GM13976 (cell line): ENCODE measurements at regions not wholly inside any gene's neighbourhood (a gene's known extent, or its start where the extent isn't known, plus 50 kb on each side); places are given as distances from the start of the nearest gene placed in this dataset.

Source experiments
- DNase-seq: peaks from one replicate; pipeline ENCODE4 v3.0.0; 2012; ENCODE audit warnings: low spot score
- CTCF ChIP-seq: IDR thresholded peaks from 2 replicates; pipeline ENCODE4 v1.5.1; 2012; ENCODE audit warnings: borderline replicate concordance, mild to moderate bottlenecking; ENCODE audit not compliant: insufficient read depth; ENCODE audit errors: extremely low read depth, missing control alignments, control extremely low read depth
- in situ Hi-C: fragments of 300-500 bp; cut with MboI; formaldehyde crosslinking; loops from one replicate; pipeline ENCODE4 v1.12.0; 2022; ENCODE audit warnings: low sequenced_read_pairs, mixed read lengths, inconsistent platforms; ENCODE audit not compliant: unreplicated experiment

DNA sequence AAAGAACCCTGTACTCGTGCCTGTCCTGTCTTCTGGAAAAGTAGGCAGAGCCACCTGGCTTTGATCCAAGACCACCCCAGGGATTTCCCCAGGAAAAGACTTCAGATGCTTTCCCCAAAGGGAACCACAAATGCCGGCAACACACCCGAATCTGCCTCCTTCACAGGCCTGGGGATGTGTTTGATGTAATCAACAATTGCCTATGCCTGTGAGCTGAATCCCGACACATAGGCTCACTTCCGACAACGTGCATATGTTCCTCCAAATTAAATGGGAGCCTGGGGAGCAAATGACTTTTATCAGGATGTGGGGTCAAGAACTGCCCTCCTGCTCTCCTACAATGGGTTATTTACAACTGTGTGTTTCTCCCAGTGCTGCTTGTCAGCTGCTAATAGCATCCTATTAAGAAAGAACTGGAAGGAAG lies 535.2 kb upstream of the CDH11 start:
- no peak for TF ChIP-seq CTCF
- in situ Hi-C loops, result no loop called here
- DNase-seq, result no peak

- no peak for TF ChIP-seq CTCF
- in situ Hi-C loops, result no loop called here
- DNase-seq, result no peak
These were observed 533.9 kb upstream of the CDH11 start for GRCh38 chr16:65655802-65656201.

DNA sequence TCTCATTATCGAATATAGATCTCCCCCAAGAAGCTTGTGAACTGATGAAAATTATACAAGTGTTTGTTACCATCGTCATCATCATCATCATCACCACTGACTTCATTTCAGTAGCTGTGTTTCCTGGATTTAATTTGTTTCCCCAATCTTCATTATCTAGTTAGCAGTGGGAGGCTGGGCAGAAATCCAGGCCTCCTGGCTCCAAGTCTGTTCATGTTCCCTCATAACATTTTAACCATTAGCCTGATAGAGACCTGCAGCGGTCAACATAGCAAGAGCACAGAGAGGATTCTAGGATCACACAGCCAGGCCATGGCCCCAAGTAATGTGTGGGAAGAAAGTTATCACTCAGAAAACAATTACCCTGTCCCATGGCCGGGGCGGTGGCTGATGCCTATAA lies 526.2 kb upstream of the CDH11 start:
- TF ChIP-seq CTCF, result no peak
- DNase-seq, result no peak
- in situ Hi-C loops, result no loop called here

DNA sequence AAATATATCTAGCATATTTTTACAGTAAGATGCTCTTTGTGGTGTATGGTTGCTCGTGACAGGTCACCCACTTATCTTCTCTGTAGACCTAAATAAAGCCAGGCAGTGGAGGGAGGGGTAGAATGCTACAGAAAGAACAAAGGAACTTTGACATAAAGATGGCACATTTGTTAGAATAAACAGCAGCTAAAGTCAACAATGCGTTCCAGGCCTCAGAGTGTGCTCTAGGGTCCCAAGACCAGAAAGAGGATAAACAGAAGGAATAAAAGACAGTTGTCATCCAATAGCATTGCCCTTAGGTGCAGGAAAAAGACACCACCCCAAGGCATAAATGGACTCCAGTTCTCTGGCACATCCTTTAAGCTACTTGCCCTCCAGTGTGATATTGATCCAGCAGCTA lies 523.0 kb upstream of the CDH11 start:
- no peak for DNase-seq
- no peak for TF ChIP-seq CTCF
- in situ Hi-C loops, result no loop called here

- in situ Hi-C loops, result no loop called here
- TF ChIP-seq CTCF, result no peak
- no peak for DNase-seq
These were observed 520.0 kb upstream of the CDH11 start for GRCh38 chr16:65641762-65642289.

- no peak for DNase-seq
- in situ Hi-C loops, result no loop called here
- TF ChIP-seq CTCF, result no peak
These were observed 519.3 kb upstream of the CDH11 start for GRCh38 chr16:65641049-65641761.
